Eye (tissue), 1 donor: ENCODE measurements at regions not wholly inside any gene's neighbourhood (a gene's known extent, or its start where the extent isn't known, plus 50 kb on each side); places are given as distances from the start of the nearest gene placed in this dataset.
"Not testable (repeated sequence)": the region's sequence is repeated elsewhere in the genome, so short reads cannot be mapped to it uniquely, and the experiment has no call there.

Experiments used
- DNase-seq: peaks from one replicate; pipeline ENCODE4 v3.0.0-alpha.2; 2015

- DNase-seq: no peak
Measured at GRCh38 chr11:130551388-130551787, 102.9 kb downstream of the ADAMTS15 start.

GRCh38 chr11:130553306-130553705, 104.9 kb downstream of the ADAMTS15 start:
- no peak for DNase-seq

GRCh38 chr11:130554241-130555055, 106.0 kb downstream of the ADAMTS15 start:
- no peak for DNase-seq

GRCh38 chr11:130555251-130555841, 106.9 kb downstream of the ADAMTS15 start:
- no peak for DNase-seq

GRCh38 chr11:130560000-130560780, 111.7 kb downstream of the ADAMTS15 start:
- DNase-seq: no peak

- DNase-seq: no peak
Measured at GRCh38 chr11:130560781-130561109, 112.3 kb downstream of the ADAMTS15 start.

- no peak for DNase-seq
Measured at GRCh38 chr11:130561441-130561881, 113.0 kb downstream of the ADAMTS15 start.

- no peak for DNase-seq
Measured at GRCh38 chr11:130562549-130562948, 114.1 kb downstream of the ADAMTS15 start.

GRCh38 chr11:130566360-130566759, 117.9 kb downstream of the ADAMTS15 start:
- DNase-seq: not testable (repeated sequence)

- DNase-seq: no peak
Measured at GRCh38 chr11:130571519-130571918, 123.1 kb downstream of the ADAMTS15 start.

GRCh38 chr11:130571947-130572584, 123.6 kb downstream of the ADAMTS15 start:
- no peak for DNase-seq

GRCh38 chr11:130573767-130574166, 125.3 kb downstream of the ADAMTS15 start:
- no peak for DNase-seq

- DNase-seq: no peak
Measured at GRCh38 chr11:130574740-130575139, 126.3 kb downstream of the ADAMTS15 start.

- DNase-seq: no peak
Measured at GRCh38 chr11:130576146-130576545, 127.7 kb downstream of the ADAMTS15 start.

GRCh38 chr11:130578738-130579368, 130.4 kb downstream of the ADAMTS15 start:
- no peak for DNase-seq

- DNase-seq: peak; percentile 59
Measured at GRCh38 chr11:130580372-130580771, 131.9 kb downstream of the ADAMTS15 start.

GRCh38 chr11:130580891-130581492, 132.5 kb downstream of the ADAMTS15 start:
- DNase-seq: peak; percentile 24

- no peak for DNase-seq
Measured at GRCh38 chr11:130581646-130582045, 133.2 kb downstream of the ADAMTS15 start.

- DNase-seq: no peak
Measured at GRCh38 chr11:130582176-130582575, 133.7 kb downstream of the ADAMTS15 start.

GRCh38 chr11:130582981-130583380, 134.5 kb downstream of the ADAMTS15 start:
- no peak for DNase-seq

GRCh38 chr11:130583801-130584211, 135.4 kb downstream of the ADAMTS15 start:
- no peak for DNase-seq

- no peak for DNase-seq
Measured at GRCh38 chr11:130585545-130585944, 137.1 kb downstream of the ADAMTS15 start.
